Renal cortex interstitium (tissue), 11 donors: ENCODE measurements at regions not wholly inside any gene's neighbourhood (a gene's known extent, or its start where the extent isn't known, plus 50 kb on each side); places are given as distances from the start of the nearest gene placed in this dataset.
"Not testable (repeated sequence)": the region's sequence is repeated elsewhere in the genome, so short reads cannot be mapped to it uniquely, and the experiment has no call there.

Experiments used
- DNase-seq, 11 donors: peaks; one replicate each; pipeline ENCODE4 v3.0.0-alpha.2; 2013; ENCODE audit warnings: low read depth in 9 of 11, low spot score in 4 of 11; ENCODE audit errors: extremely low read depth in 1 of 11

DNA sequence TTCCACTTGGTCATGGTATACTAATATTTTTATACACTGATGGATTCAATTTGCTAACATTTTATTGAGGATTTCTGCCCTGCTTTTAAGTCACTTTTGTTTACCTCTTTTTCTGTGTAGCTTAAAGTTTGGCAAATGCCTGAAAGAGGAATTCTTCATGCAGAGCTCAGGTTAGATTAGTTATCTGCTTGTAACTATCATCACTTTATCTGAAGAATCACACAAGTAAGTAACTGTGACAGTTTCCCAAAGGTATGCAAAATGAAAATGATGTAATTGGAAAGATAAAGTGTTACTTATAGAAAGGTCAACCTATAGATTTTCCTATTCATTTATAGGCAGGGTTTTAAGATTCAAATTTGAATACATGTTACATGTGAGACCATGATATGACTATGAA lies 188.8 kb upstream of the ACTBL2 start:
- no peak for DNase-seq

DNA sequence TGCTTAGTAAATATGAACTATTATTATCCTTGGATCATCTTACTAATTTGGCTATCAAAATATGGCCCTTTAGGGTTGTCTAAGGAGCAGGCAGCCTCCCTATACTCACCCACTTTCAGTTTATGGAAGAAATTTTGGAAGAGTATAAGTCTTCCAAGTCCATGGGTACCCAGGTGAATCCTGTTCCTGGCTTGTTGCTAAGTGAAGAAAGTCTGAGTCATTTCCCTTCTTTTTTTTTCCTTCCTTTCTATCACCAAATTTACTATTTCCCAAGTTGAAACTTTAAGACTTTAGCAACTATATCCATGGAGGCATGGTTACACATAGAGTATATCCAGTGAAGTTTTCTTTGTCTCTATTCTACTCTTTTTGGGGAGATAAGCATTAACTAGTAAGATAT lies 184.0 kb upstream of the ACTBL2 start:
- no peak for DNase-seq

DNA sequence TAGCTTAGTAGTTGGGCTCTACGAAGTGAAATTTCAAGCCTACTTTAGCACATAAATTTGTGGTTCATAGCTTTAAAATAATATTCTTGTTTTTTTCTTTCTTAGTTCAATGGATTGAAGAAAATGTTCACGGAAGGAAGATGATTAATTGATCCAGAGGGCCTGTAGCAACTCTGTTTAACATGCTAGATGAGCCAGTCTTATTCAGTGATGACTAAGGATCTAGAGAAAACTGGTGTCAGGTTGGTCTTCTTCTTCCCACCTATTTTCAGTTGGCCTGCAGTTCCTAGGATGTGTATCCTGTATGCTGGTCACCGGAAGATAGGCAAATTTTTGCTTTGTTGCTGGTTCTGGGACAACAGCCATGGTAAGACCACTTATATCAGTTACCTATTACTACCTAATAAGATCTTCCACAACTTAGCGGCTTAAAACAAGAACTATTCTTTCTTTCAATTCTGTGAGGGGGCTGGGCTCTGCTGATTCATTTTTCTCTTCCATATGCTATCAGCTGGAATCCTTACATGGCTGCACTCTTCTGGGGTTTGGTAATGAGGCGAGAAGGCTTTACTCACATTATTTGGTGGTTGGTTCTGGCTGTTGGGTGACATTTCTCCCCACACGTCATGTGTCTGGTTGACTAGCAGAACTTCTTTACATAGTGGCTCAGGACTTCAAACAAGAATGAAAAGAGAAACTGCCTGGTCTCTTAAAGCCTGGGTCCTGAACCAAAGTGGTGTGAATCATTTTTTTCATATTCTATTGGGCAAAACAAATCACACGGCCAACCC lies 182.7 kb upstream of the ACTBL2 start:
- no peak for DNase-seq

DNA sequence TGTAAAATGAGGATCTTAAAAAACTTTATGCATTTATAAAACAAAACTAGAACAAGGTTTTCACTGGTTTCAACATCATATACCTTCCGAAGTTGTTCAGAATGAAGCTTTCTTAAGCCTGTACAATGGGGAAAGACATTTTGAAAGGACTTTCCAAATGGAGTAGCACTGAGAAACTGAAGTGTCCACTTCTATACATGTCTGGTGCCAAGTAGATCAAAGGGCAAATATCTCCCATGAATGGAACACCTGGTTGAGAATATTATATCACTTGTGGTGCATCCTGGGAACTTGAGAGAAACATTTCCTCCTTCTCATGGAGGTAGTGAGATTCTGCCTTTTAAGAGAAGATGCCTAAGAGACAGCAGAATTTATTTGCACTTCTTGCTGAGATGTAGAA lies 182.1 kb upstream of the ACTBL2 start:
- no peak for DNase-seq

DNA sequence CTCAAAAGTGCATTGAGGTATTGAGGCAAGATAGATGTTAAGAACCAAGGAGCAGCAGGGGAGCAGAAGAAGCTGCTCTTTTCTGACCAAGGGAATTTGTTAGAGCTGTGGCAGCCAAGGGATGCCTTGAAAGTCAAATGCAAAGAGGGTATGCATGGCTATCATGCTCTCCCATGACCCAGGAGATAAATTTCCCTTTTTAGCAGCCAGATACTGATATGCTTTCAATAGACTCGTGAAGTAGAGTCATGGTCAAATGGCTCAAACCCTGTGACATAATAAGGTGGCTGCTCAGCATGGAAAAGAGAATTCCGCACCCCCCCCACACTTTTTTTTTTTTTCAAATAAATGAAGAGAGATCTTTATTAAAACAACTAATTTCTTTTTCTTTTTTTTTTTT lies 180.9 kb upstream of the ACTBL2 start:
- DNase-seq, result no peak

DNA sequence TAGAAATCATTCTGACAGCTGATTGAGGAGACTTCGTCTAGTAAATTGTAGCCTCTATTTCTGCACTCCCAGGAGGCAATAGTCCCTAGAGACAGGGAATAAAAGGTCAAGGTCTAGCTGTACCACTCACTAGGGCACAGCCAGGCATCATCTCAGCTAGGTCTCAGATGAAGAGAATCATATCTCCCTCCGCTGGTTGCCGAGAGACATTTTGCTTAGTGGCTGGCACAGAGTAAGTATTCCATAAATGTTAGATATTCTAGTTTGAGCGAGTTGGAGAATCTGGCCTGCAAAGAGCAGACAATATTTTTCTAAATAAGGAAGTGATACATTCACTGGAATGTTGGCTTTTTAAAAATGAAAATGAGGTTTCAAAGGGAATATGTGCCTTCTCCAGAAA lies 180.4 kb upstream of the ACTBL2 start:
- no peak for DNase-seq

DNA sequence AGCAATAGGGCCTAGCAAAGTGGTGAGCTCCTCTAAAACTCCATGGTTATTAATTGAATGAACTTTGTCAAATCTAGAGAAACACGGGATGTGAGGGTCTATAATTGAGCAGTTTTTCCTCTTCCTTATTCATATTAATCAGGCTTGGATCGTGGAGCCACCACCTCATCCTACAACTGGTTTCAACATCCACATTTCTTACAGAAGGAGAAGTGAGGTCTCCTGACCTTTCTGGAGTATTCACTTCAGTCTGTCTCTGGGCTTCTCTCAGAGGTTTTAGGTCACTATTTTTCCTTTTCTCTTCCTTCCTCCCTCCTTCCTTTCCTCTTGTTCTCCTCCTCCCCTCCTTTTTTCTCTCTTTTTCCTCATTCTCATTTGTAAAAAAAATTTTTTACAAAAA lies 177.3 kb upstream of the ACTBL2 start:
- DNase-seq, result no peak

DNA sequence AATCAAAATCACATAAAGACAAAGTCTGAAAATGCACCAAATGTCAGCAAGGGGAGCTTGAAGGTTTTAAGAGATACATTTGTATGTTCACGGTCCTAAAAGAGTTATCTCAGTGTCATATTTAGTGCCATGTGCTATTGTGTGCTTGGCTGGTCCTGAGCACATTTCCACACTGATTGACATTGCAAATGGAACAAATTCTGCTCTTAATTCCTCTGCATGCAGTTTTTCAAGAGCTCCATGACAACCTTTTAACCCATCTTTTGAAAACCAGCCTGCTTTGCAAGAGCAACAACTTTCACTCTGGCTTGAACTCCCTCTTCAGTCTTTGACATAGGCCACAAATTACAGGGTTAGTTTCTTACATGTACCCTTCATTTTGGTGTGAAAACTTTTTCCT lies 175.4 kb upstream of the ACTBL2 start:
- no peak for DNase-seq

DNA sequence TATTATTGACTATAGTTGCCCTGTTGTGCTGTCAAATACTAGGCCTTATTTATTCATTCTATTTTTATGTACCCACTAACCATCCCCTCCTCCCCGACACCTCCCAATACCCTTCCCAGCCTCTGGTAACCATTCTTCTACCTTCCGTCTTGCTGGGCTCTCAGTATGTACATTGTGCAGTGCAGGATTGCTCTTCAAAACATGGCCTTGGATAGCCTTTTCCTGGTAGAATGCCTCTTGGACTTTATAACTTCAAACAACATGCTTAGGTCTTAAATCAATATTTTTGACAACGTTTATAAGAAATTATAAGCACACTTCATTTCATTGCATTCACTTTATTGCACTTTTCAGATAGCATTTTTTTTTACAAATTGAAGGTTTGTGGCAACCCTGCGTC lies 172.6 kb upstream of the ACTBL2 start:
- DNase-seq, result no peak

DNA sequence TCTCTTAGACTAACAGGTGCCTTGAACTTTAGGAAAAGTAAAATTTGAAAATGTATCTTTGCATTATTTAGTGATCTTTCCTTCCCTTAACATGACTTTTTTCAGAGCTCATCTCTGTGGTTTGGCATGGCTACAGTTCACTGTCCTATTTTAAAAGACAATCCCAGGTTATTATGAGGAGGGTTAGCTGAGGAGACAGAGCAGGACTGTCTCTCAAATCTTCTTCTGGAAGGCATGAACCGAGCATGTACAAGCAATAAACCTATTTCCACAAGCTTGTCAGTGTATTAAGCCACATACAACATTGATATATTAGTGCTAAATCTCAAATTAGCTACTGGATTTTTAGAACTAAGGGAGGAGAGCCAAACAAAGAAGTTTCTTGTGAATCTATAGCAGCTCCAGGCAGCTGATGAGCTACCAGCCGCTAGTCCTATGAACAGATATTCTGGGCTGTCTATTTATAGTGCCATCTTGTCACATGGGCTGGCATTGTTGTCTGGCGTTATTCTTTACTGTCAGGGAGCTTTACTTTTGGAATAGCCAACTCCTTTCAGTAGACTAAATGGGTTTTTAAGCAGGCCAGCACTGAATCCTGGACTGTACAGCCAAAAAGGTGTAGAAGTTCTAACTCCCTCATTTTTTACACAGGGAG lies 171.2 kb upstream of the ACTBL2 start:
- no peak for DNase-seq

DNA sequence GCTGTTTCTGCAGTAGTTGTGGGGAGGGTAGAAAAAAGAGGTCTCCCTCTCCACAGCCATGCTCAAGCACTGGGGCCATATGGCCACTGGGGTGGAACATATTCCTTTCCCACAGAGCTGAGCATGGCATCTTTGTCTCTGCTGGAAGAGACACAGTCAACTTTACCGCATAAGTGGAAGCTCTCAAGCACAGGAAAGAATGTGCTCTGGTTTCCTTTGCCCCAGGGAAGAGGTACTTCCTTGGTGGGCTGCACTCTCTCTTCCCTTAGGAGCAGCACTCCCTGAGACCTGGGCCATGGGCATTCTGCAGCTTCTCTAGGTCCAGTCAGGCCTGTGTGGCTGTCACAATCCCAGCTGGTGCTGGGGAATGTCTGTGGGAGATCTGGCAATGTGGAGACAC lies 168.5 kb upstream of the ACTBL2 start:
- no peak for DNase-seq

DNA sequence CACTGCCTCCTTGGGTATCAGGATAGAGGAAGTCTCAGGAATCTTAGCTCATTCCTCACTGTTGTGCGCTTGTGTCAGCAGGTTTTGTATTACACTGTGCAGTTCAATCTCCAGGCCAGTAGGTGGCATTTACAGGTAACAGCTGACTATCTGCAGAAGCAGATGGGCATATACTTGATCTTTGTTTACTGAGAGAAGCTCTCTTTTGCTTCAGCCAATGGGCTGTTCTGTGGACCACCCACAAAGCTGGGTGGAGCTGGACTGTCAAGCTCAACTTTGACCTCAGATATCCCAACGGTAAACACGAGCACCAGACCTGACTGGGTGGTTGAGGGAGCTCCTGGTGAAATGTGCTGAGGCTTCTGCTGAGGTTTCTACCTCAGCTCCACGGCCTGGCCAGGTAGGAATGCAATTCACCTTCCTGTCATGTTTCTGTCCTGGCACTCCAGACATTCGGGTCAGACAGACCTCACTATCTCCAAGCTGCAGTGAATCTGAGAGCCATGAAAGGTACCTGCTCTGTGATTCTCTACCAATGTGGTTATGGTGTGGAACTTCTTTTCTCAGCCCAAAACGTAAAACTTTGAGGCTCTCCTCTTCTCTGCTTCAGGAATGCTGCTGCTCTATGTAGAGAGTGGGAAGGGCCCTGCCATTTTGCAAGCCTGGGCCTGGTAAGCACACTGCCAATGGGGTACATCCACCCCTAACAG lies 167.9 kb upstream of the ACTBL2 start:
- no peak for DNase-seq

DNA sequence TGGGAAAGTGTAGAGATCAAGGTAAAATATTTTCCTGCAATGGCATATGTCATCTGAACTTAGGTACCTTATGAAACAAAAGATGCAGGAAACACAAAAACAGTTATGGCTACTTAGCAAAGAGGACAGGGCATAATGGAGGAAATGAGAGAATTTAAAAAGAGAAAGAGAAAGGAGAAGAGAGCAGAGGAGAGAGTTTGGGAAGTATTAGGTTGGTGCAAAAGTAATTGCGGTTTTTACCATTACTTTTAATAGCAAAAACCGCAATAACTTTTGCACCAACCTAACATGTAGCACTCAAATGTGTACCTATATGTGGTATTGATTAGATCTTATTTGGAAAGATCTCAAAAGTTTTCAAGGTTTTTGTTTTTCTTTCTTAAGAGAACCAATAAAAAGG lies 160.1 kb upstream of the ACTBL2 start:
- no peak for DNase-seq

DNA sequence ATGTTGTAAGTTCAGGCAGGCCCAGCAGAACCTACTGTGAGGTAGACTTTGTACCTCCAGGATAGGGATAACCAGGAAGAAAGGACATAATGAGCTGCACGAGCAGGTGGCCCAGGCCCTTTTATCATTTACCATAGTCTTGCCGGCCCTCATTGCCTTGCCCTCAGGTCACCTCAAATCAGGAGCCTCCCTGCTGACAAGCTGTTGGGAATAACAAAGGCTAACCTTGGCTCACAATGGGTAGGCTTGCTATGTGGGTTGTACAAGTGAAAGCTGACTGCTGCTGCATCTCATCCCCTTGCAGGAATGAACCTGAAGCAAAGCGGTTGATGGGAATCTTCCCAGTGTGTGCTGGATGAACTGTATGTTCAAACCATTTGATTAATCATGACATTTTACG lies 159.5 kb upstream of the ACTBL2 start:
- no peak for DNase-seq

DNA sequence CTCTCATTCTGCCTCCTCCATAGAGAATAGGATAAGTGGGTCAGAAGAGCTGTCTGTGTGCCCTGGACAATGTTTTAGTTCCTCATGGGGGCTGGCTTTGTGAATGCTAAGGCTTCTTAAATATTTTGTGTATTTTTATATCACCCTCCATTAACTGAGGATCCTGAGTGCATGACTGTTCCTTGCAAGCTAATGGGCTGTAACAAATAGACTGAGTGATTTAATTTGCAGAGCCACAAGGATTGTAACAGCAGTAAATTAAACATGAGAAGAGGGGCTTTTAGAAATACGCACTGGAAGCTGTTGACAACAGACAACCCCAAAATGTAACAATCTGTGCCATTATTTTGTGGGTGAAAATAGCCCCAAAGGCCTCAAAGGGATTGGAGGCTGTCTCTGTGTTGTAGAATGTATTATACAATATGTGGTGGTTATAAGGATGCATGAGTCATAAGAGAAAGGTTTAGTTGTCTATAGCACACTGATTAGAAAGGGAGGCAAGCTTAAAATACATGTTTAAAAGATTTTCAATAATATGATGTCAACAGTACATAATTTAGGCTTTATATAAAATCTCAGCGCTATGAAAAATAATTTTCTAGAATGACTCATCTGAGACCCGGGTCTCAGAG lies 152.7 kb upstream of the ACTBL2 start:
- DNase-seq, result no peak

DNA sequence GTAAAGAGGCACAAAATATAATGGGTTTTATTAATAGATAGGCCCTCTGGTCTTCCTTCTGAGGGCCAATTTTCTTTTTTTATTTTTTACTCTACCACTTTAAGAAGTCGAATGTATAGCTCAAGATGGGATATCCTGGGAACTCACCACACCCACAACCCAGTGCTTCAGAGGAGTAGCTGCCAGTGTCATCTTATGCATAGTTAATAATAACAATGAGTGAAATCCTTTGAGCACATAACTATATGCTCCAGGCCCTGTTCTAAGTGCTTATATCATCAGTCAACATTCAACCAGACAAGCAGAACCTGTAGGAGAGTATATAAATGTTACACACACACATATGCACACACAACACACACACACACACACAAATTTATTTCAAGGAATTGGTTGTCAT lies 150.3 kb upstream of the ACTBL2 start:
- DNase-seq, result no peak

DNA sequence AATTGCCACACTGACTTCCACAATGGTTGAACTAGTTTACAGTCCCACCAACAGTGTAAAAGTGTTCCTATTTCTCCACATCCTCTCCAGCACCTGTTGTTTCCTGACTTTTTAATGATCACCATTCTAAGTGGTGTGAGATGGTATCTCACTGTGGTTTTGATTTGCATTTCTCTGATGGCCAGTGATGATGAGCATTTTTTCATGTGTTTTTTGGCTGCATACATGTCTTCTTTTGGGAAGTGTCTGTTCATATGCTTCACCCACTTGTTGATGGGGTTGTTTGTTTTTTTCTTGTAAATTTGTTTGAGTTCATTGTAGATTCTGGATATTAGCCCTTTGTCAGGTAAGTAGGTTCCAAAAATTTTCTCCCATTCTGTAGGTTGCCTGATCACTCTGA lies 148.5 kb upstream of the ACTBL2 start:
- not testable (repeated sequence) for DNase-seq

DNA sequence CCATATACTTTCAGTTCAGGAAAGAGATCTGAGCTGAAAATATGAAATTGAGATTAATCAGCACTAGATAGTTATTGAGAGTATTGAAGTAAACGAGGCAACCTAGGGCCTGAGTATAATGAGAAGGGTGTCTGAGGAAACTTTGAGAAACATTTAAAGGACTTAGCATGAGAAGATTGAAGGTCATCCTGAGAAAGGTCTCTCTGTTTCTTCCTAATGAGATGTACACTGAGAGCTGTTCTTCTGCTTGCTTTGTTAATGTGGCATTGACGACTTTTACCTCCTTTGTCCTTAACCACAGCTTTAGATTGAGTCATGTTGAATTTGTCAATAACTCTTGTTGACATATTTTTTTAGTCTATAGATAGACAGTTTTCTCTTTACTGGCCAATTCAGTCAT lies 145.1 kb upstream of the ACTBL2 start:
- no peak for DNase-seq

DNA sequence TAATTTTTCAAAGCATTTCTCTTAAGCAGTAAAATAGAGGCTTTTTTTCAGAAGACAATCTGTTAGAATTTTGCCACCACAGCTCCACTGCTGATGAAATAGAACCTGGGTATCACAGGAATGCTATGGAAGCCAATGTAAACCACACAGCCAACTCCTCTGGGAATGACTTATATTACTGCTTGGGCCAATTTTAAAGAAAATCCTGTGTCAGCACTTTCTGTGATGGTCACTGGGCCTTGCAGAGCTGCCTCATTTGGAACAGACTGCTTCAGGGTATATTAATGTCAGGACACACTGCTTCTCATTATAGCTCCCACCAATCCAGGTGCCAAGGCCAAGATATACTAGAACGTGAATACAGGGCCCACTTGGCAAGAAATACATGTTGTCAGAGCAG lies 144.1 kb upstream of the ACTBL2 start:
- DNase-seq, result no peak

DNA sequence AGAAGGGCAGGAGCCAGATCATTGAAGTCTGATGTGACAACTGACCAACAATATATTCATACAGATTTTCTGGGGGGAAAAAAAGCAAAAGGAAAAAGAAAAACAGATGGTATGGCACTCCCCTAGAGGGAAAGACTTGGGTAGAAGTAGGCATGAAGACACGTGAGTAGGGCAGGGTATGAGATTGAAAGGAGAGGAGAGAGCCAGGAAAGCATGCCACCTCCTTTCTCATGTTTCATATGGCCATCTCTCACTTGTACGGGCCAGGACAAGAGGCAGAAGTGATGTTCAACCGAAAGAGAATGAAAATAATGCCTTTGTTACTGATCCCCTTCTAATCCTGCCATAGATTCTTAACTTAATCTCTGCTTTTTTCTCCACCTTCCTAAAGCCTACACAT lies 139.0 kb upstream of the ACTBL2 start:
- DNase-seq, result no peak
